ENCODE measurements at regions not wholly inside any gene's neighbourhood (a gene's known extent, or its start where the extent isn't known, plus 50 kb on each side); places are given as distances from the start of the nearest gene placed in this dataset.

DNA sequence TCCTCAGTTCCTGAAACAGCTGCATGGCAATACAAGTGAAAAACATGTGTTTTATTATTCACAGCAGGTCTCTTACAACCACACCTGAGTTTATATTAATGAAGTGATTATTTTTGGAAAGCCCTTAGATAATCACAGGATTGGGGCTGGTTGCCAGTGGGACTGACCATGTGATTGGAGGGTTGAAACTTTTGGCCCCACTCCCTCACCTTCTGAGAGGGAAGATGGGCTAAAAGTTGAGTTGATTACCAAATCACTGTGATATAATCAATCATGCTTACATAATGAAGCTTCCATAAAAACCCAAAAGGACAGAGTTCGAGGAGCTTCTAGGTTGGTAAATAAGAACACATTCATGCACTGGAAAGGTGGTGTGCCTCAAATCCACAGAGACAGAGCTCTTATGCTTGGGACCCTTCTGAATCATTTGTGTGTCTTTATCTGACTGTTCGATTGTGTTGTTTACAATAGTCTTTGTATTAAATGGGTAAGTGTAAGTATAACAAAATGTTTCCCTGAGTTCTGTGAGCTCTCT is 393.9 kb downstream of the RPS24 start:
- H3K4me1 Mint-ChIP-seq (ENCODE audit: unreplicated experiment): peaks cover 2% of the 10 kb centered on the region
- peaks cover 77% of the 10 kb centered on the region for H3K27me3 Mint-ChIP-seq (ENCODE audit: unreplicated experiment)
- H3K27ac Mint-ChIP-seq (ENCODE audit: unreplicated experiment): no peak overlapping the region
- no peak for DNase-seq (ENCODE audit: extremely low spot score, unreplicated experiment)
- H3K36me3 Mint-ChIP-seq (ENCODE audit: unreplicated experiment): peaks cover 5% of the 10 kb centered on the region
- H3K9me3 Mint-ChIP-seq (ENCODE audit: unreplicated experiment): peaks cover 18% of the 10 kb centered on the region
- H3K4me3 Mint-ChIP-seq (ENCODE audit: unreplicated experiment): no peak overlapping the region
- TF ChIP-seq, protein P1, sequence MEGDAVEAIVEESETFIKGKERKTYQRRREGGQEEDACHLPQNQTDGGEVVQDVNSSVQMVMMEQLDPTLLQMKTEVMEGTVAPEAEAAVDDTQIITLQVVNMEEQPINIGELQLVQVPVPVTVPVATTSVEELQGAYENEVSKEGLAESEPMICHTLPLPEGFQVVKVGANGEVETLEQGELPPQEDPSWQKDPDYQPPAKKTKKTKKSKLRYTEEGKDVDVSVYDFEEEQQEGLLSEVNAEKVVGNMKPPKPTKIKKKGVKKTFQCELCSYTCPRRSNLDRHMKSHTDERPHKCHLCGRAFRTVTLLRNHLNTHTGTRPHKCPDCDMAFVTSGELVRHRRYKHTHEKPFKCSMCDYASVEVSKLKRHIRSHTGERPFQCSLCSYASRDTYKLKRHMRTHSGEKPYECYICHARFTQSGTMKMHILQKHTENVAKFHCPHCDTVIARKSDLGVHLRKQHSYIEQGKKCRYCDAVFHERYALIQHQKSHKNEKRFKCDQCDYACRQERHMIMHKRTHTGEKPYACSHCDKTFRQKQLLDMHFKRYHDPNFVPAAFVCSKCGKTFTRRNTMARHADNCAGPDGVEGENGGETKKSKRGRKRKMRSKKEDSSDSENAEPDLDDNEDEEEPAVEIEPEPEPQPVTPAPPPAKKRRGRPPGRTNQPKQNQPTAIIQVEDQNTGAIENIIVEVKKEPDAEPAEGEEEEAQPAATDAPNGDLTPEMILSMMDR (IDR thresholded peaks at IDR 0.05): no peak

- H3K36me3 Mint-ChIP-seq (ENCODE audit: unreplicated experiment): peaks cover 5% of the 10 kb centered on the region
- TF ChIP-seq, protein P1 (IDR thresholded peaks at IDR 0.05): no peak
- peaks cover 70% of the 10 kb centered on the region for H3K27me3 Mint-ChIP-seq (ENCODE audit: unreplicated experiment)
- no peak overlapping the region for H3K27ac Mint-ChIP-seq (ENCODE audit: unreplicated experiment)
- no peak for DNase-seq (ENCODE audit: extremely low spot score, unreplicated experiment)
- H3K4me1 Mint-ChIP-seq (ENCODE audit: unreplicated experiment): peaks cover 12% of the 10 kb centered on the region
- H3K9me3 Mint-ChIP-seq (ENCODE audit: unreplicated experiment): peaks cover 18% of the 10 kb centered on the region
- H3K4me3 Mint-ChIP-seq (ENCODE audit: unreplicated experiment): no peak overlapping the region
Observed at GRCh38 chr10:78428579-78428978, 394.9 kb downstream of the RPS24 start.

GRCh38 chr10:78429984-78430383 is 396.3 kb downstream of the RPS24 start:
- TF ChIP-seq, protein P1 (IDR thresholded peaks at IDR 0.05): no peak
- no peak for DNase-seq (ENCODE audit: extremely low spot score, unreplicated experiment)
- Mint-ChIP-seq H3K9me3 (ENCODE audit: unreplicated experiment) (peaks cover 17% of the 10 kb centered on the region), H3K27ac (ENCODE audit: unreplicated experiment) (no peak overlapping the region), H3K27me3 (ENCODE audit: unreplicated experiment) (peaks cover 70% of the 10 kb centered on the region), H3K4me3 (ENCODE audit: unreplicated experiment) (no peak overlapping the region), H3K36me3 (ENCODE audit: unreplicated experiment) (peaks cover 5% of the 10 kb centered on the region), H3K4me1 (ENCODE audit: unreplicated experiment) (peaks cover 16% of the 10 kb centered on the region)

DNA sequence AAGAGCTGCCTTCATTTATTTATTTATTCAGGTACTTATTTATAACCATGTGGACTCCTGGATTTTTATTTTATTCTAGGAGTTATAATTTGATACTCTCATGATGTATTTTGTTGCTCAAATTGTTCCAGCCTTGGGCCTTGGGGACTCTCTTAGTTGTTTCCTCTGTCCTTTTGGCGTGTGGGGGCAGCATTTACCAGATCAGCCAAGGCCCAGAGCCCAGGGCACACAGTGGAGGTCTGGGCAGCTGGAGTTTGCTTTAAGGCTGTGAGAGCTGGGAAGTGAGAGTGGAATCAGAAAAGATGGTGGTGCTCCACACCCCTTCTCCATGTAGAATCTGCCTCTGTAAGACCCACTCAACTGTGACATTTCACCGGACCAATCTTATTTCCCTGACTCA is 398.9 kb downstream of the RPS24 start:
- H3K27ac Mint-ChIP-seq (ENCODE audit: unreplicated experiment): peak overlapping the region; percentile 19
- H3K4me1 Mint-ChIP-seq (ENCODE audit: unreplicated experiment): peaks cover 16% of the 10 kb centered on the region
- no peak overlapping the region for H3K4me3 Mint-ChIP-seq (ENCODE audit: unreplicated experiment)
- no peaks in the 10 kb centered on the region for H3K36me3 Mint-ChIP-seq (ENCODE audit: unreplicated experiment)
- no peak for DNase-seq (ENCODE audit: extremely low spot score, unreplicated experiment)
- no peaks in the 10 kb centered on the region for H3K9me3 Mint-ChIP-seq (ENCODE audit: unreplicated experiment)
- TF ChIP-seq, protein P1 (IDR thresholded peaks at IDR 0.05): peak; percentile 41
- H3K27me3 Mint-ChIP-seq (ENCODE audit: unreplicated experiment): peaks cover 62% of the 10 kb centered on the region

DNA sequence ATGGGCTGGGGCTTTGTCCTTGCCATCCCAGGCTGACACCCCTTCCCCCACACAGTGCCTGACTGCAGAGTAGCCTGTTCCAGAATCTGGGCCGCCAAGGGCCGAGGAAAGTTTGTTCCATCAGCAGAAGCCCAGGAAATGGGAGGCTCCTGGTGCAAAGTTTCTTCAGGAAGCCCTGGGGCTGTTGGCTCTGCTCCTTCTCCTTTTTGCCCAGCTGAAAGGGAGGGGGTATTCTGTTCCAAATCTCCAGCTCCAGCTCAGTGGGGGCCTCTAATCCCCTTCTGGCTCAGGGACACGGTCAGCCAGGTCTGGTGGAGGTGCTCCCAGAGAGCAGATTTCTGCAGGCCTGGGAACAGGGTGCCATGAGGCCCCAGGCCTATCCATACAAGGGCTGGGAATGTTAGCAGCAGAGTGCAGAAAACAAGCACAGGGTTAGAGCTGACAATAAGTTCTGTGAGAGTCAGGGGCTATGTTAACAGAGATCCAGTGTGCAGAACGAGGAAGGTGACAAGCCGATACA is 399.5 kb downstream of the RPS24 start:
- Mint-ChIP-seq H3K9me3 (ENCODE audit: unreplicated experiment) (no peaks in the 10 kb centered on the region), H3K27me3 (ENCODE audit: unreplicated experiment) (peaks cover 60% of the 10 kb centered on the region), H3K36me3 (ENCODE audit: unreplicated experiment) (no peaks in the 10 kb centered on the region), H3K4me1 (ENCODE audit: unreplicated experiment) (peaks cover 16% of the 10 kb centered on the region), H3K27ac (ENCODE audit: unreplicated experiment) (no peak overlapping the region), H3K4me3 (ENCODE audit: unreplicated experiment) (no peak overlapping the region)
- no peak for DNase-seq (ENCODE audit: extremely low spot score, unreplicated experiment)
- TF ChIP-seq, protein P1 (IDR thresholded peaks at IDR 0.05): no peak
